Right forelimb (tissue), 1 donor: ENCODE measurements at regions not wholly inside any gene's neighbourhood (a gene's known extent, or its start where the extent isn't known, plus 50 kb on each side); places are given as distances from the start of the nearest gene placed in this dataset.
A peak's percentile ranks its signal among the peaks of the same experiment; 100 is the strongest.

Experiments
- DNase-seq: peaks from one replicate; pipeline ENCODE4 v3.0.0-alpha.2; 2018

- DNase-seq: no peak
Observed at GRCh38 chr2:226652369-226652768, 147.3 kb downstream of the IRS1 start.

- DNase-seq: peak; percentile 59
Observed at GRCh38 chr2:226649871-226650660, 149.6 kb downstream of the IRS1 start.

- no peak for DNase-seq
Observed at GRCh38 chr2:226649201-226649600, 150.4 kb downstream of the IRS1 start.

- no peak for DNase-seq
Observed at GRCh38 chr2:226647621-226648518, 151.8 kb downstream of the IRS1 start.

GRCh38 chr2:226644399-226644865, 155.2 kb downstream of the IRS1 start:
- DNase-seq: no peak

- no peak for DNase-seq
Observed at GRCh38 chr2:226643946-226644282, 155.7 kb downstream of the IRS1 start.

GRCh38 chr2:226643030-226643945, 156.3 kb downstream of the IRS1 start:
- DNase-seq: no peak

- DNase-seq: no peak
Observed at GRCh38 chr2:226641008-226641407, 158.6 kb downstream of the IRS1 start.

GRCh38 chr2:226640501-226640900, 159.1 kb downstream of the IRS1 start:
- no peak for DNase-seq

GRCh38 chr2:226639550-226639949, 160.1 kb downstream of the IRS1 start:
- DNase-seq: no peak

- DNase-seq: no peak
Observed at GRCh38 chr2:226638576-226638975, 161.0 kb downstream of the IRS1 start.

GRCh38 chr2:226637383-226637782, 162.2 kb downstream of the IRS1 start:
- DNase-seq: no peak

GRCh38 chr2:226636586-226636985, 163.0 kb downstream of the IRS1 start:
- no peak for DNase-seq

GRCh38 chr2:226634943-226635604, 164.5 kb downstream of the IRS1 start:
- DNase-seq: no peak

GRCh38 chr2:226631671-226632070, 167.9 kb downstream of the IRS1 start:
- DNase-seq: no peak

GRCh38 chr2:226631187-226631586, 168.4 kb downstream of the IRS1 start:
- no peak for DNase-seq

- DNase-seq: no peak
Observed at GRCh38 chr2:226625946-226626345, 173.7 kb downstream of the IRS1 start.

GRCh38 chr2:226623587-226624368, 175.8 kb downstream of the IRS1 start:
- DNase-seq: no peak

GRCh38 chr2:226622484-226622883, 177.1 kb downstream of the IRS1 start:
- DNase-seq: no peak

GRCh38 chr2:226620176-226620575, 179.4 kb downstream of the IRS1 start:
- DNase-seq: no peak

- DNase-seq: no peak
Observed at GRCh38 chr2:226619707-226620106, 179.9 kb downstream of the IRS1 start.
